ENCODE measurements at regions not wholly inside any gene's neighbourhood (a gene's known extent, or its start where the extent isn't known, plus 50 kb on each side); places are given as distances from the start of the nearest gene placed in this dataset.
A peak's percentile ranks its signal among the peaks of the same experiment; 100 is the strongest.

DNA sequence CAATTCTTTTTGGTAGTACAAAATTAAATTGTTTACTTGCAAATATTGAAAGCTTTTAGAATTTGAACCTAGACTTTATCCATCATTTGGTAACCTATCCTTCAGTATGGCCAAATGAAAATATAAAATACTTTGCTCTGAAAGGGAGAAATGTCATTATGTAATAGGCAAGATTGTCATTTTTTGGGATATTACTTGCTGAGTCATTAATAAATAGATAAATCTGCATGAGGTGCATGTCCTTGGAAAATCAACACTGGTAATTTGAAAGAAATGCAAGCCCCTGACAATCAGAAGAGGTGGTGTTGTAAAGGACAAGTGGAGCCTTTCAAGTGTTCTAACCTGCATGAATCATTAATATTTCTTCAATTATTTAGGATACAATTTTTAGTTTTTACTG is 231.8 kb upstream of the CCNG1 start:
- Histone ChIP-seq H2BK5ac (ENCODE audit: low read depth, low read length, poor library complexity, severe bottlenecking) (no peak overlapping the region), H4K20me1 (ENCODE audit: insufficient read depth, low read length) (no peaks in the 10 kb centered on the region), H2AFZ (replicated peaks; ENCODE audit: low read length, poor library complexity) (no peak overlapping the region), H3K56ac (ENCODE audit: extremely low read depth, insufficient read depth, low read length) (no peak overlapping the region), H3K4me3 (ENCODE audit: insufficient read depth, low read depth, low read length) (no peak overlapping the region), H3K4me2 (ENCODE audit: low read depth, low read length) (no peak overlapping the region), H4K8ac (ENCODE audit: low read depth in 2 of 2, low read length in 2 of 2) (no peak overlapping the region), H3K27me3 (ENCODE audit: control insufficient read depth, insufficient read depth, low read length) (no peaks in the 10 kb centered on the region), H3K14ac (replicated peaks; ENCODE audit: low read depth, low read length) (no peak overlapping the region), H3K4ac (ENCODE audit: low read depth, low read length) (no peak overlapping the region), H3K18ac (ENCODE audit: low read depth, low read length) (no peak overlapping the region), H3K9me3 (ENCODE audit: control insufficient read depth, insufficient read depth, low read length) (peaks cover 4% of the 10 kb centered on the region), H3K9me1 (ENCODE audit: insufficient read depth, low read length) (no peaks in the 10 kb centered on the region), H3K4me1 (ENCODE audit: control insufficient read depth, insufficient read depth, low read length) (no peaks in the 10 kb centered on the region), H3K36me3 (ENCODE audit: control insufficient read depth, insufficient read depth, low read length) (no peaks in the 10 kb centered on the region), H3K23ac (ENCODE audit: low read depth, low read length) (no peak overlapping the region), H4K91ac (ENCODE audit: insufficient read depth, low read depth, low read length) (no peak overlapping the region), H2AK5ac (ENCODE audit: low read depth, low read length) (no peak overlapping the region), H3K9ac (ENCODE audit: low read depth, low read length) (no peak overlapping the region), H2BK15ac (ENCODE audit: low read depth, low read length) (no peak overlapping the region), H3K27ac (ENCODE audit: insufficient read depth, low read length) (no peak overlapping the region), H3K79me1 (ENCODE audit: low read depth in 1 of 2, low read length in 2 of 2) (no peaks in the 10 kb centered on the region), H2BK120ac (ENCODE audit: low read depth, low read length) (no peak overlapping the region), H2AK9ac (replicated peaks; ENCODE audit: low read depth, low read length, poor library complexity) (no peak overlapping the region), H2BK20ac (ENCODE audit: low read depth, low read length) (no peak overlapping the region), H4K5ac (ENCODE audit: low read depth, low read length) (no peak overlapping the region)
- BruUV-seq (replicated peaks), result no TSS peak
- dilution Hi-C loops (cut with HindIII; ENCODE audit: low sequenced_read_pairs, unreplicated experiment), result no loop called here
- ChIA-PET CTCF (no interaction called here), POLR2A (ENCODE audit: unreplicated experiment) (no interaction called here)
- intact Hi-C loops (cut with micrococcal nuclease), result no loop called here
- no peak for DNase-seq
- no peak for ATAC-seq (ENCODE audit: low read depth)
- in situ Hi-C loops (cut with MboI; ENCODE audit: low sequenced_read_pairs), result no loop called here
- TF ChIP-seq RCOR1 (IDR thresholded peaks at IDR 0.05; ENCODE audit: insufficient replicate concordance, low read length) (no peak), MAFK (IDR thresholded peaks at IDR 0.05; ENCODE audit: low read depth, low read length) (peak; percentile 33; the same call in 1 of the 2 replicates)

All from IMR-90 (cell line).